ENCODE measurements at regions not wholly inside any gene's neighbourhood (a gene's known extent, or its start where the extent isn't known, plus 50 kb on each side); places are given as distances from the start of the nearest gene placed in this dataset.

- TF ChIP-seq POLR2A (IDR thresholded peaks at IDR 0.05; ENCODE audit: low read length) (no peak), GATA1 (IDR thresholded peaks at IDR 0.05; ENCODE audit: low read depth, low read length) (no peak)
These were observed 103.9 kb upstream of the PAQR3 start for GRCh38 chr4:79043138-79043537.
